IPS DF 4.7 (cell line): ENCODE measurements at regions not wholly inside any gene's neighbourhood (a gene's known extent, or its start where the extent isn't known, plus 50 kb on each side); places are given as distances from the start of the nearest gene placed in this dataset.
"Not testable (repeated sequence)": the region's sequence is repeated elsewhere in the genome, so short reads cannot be mapped to it uniquely, and the experiment has no call there.

Experiments used
- DNase-seq: peaks from one replicate; pipeline ENCODE4 v3.0.0-alpha.2; 2013; ENCODE audit warnings: low spot score; ENCODE audit errors: extremely low read depth

- DNase-seq = no peak
Observed at GRCh38 chr3:26260139-26260538, 362.4 kb upstream of the LRRC3B start.

- DNase-seq = no peak
Observed at GRCh38 chr3:26264708-26265107, 357.9 kb upstream of the LRRC3B start.

GRCh38 chr3:26271848-26272247, 350.7 kb upstream of the LRRC3B start:
- DNase-seq = no peak

GRCh38 chr3:26273196-26273595, 349.4 kb upstream of the LRRC3B start:
- DNase-seq = no peak

GRCh38 chr3:26279091-26279490, 343.5 kb upstream of the LRRC3B start:
- DNase-seq = no peak

GRCh38 chr3:26280517-26280916, 342.1 kb upstream of the LRRC3B start:
- peak; percentile 7 for DNase-seq

GRCh38 chr3:26281284-26281985, 341.1 kb upstream of the LRRC3B start:
- DNase-seq = no peak

- DNase-seq = not testable (repeated sequence)
Observed at GRCh38 chr3:26284503-26284902, 338.1 kb upstream of the LRRC3B start.

- DNase-seq = no peak
Observed at GRCh38 chr3:26291840-26292239, 330.7 kb upstream of the LRRC3B start.

GRCh38 chr3:26292780-26293179, 329.8 kb upstream of the LRRC3B start:
- no peak for DNase-seq

- no peak for DNase-seq
Observed at GRCh38 chr3:26293329-26293844, 329.2 kb upstream of the LRRC3B start.

- DNase-seq = no peak
Observed at GRCh38 chr3:26307192-26307591, 315.4 kb upstream of the LRRC3B start.

- no peak for DNase-seq
Observed at GRCh38 chr3:26307787-26308186, 314.8 kb upstream of the LRRC3B start.

GRCh38 chr3:26308454-26308853, 314.1 kb upstream of the LRRC3B start:
- DNase-seq = peak; percentile 11

GRCh38 chr3:26309536-26309935, 313.0 kb upstream of the LRRC3B start:
- DNase-seq = not testable (repeated sequence)

- no peak for DNase-seq
Observed at GRCh38 chr3:26312816-26313215, 309.8 kb upstream of the LRRC3B start.

GRCh38 chr3:26316472-26316871, 306.1 kb upstream of the LRRC3B start:
- no peak for DNase-seq

GRCh38 chr3:26323741-26324140, 298.8 kb upstream of the LRRC3B start:
- not testable (repeated sequence) for DNase-seq

- no peak for DNase-seq
Observed at GRCh38 chr3:26340001-26340400, 282.6 kb upstream of the LRRC3B start.

GRCh38 chr3:26343647-26344046, 278.9 kb upstream of the LRRC3B start:
- no peak for DNase-seq

GRCh38 chr3:26345613-26346012, 277.0 kb upstream of the LRRC3B start:
- DNase-seq = no peak

GRCh38 chr3:26346497-26346896, 276.1 kb upstream of the LRRC3B start:
- no peak for DNase-seq

- DNase-seq = no peak
Observed at GRCh38 chr3:26347150-26347549, 275.4 kb upstream of the LRRC3B start.
